Left lung (tissue), 4 donors: ENCODE measurements at regions not wholly inside any gene's neighbourhood (a gene's known extent, or its start where the extent isn't known, plus 50 kb on each side); places are given as distances from the start of the nearest gene placed in this dataset.

ENCODE experiments used
- ATAC-seq: fragments of 200-7000 bp; cut with Tn5 transposase; one replicate; pipeline ENCODE4 v1.9.1; 2020; ENCODE audit warnings: moderate library complexity
- DNase-seq, 4 donors: peaks; one replicate each; pipeline ENCODE4 v3.0.0-alpha.2; 2013 to 2020
- H3K27ac ChIP-seq, 2 donors: fragments of 200-600 bp; sonication (generic) in 1 of 2; one replicate each; pipeline versions ENCODE4 v1.5.0 to v1.8.0; 2020 to 2021
- H3K27me3 ChIP-seq, 2 donors: fragments of 200-600 bp; sonication (generic) in 1 of 2; one replicate each; pipeline versions ENCODE4 v1.5.0 to v1.8.0; 2020 to 2021
- H3K36me3 ChIP-seq, 2 donors: fragments of 200-600 bp; sonication (generic) in 1 of 2; one replicate each; pipeline versions ENCODE4 v1.5.0 to v1.8.0; 2020 to 2021
- H3K4me1 ChIP-seq, 2 donors: fragments of 200-600 bp; one replicate each; pipeline ENCODE4 v1.8.0; 2021
- H3K4me3 ChIP-seq, 2 donors: fragments of 200-600 bp; sonication (generic) in 1 of 2; one replicate each; pipeline versions ENCODE4 v1.5.0 to v1.8.0; 2020 to 2021; ENCODE audit warnings: mild to moderate bottlenecking in 1 of 2
- H3K9me3 ChIP-seq, 2 donors: fragments of 200-600 bp; sonication (generic) in 1 of 2; one replicate each; pipeline versions ENCODE4 v1.5.0 to v1.8.0; 2020 to 2021
- intact Hi-C, 2 donors: fragments of 100-400 bp; cut with DNase I; formaldehyde crosslinking; loops; one replicate each; pipeline versions ENCODE4 v1.11.2 to v1.14.2; 2022
- TF ChIP-seq, protein P1 (sequence below), 2 donors: fragments of 200-600 bp; sonication (generic) in 1 of 2; IDR thresholded peaks; one replicate each; pipeline versions ENCODE4 v1.5.0 to v1.8.0; 2021; ENCODE audit warnings: antibody characterized with exemption in 2 of 2
- donor health status: DM: no; HTN: yes; CAD: no.
- donor health status: DM: no; HTN: no; CAD: no.

- Histone ChIP-seq H3K27ac (no peak overlapping the region), H3K4me3 (no peak overlapping the region), H3K36me3 (no peaks in the 10 kb centered on the region), H3K4me1 (no peaks in the 10 kb centered on the region), H3K9me3 (no peaks in the 10 kb centered on the region), H3K27me3 (no peaks in the 10 kb centered on the region)
- DNase-seq (no peak), ATAC-seq (no peak)
- intact Hi-C loops, result no loop called here
- TF ChIP-seq, protein P1, sequence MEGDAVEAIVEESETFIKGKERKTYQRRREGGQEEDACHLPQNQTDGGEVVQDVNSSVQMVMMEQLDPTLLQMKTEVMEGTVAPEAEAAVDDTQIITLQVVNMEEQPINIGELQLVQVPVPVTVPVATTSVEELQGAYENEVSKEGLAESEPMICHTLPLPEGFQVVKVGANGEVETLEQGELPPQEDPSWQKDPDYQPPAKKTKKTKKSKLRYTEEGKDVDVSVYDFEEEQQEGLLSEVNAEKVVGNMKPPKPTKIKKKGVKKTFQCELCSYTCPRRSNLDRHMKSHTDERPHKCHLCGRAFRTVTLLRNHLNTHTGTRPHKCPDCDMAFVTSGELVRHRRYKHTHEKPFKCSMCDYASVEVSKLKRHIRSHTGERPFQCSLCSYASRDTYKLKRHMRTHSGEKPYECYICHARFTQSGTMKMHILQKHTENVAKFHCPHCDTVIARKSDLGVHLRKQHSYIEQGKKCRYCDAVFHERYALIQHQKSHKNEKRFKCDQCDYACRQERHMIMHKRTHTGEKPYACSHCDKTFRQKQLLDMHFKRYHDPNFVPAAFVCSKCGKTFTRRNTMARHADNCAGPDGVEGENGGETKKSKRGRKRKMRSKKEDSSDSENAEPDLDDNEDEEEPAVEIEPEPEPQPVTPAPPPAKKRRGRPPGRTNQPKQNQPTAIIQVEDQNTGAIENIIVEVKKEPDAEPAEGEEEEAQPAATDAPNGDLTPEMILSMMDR (IDR thresholded peaks at IDR 0.05), result no peak
Measured at GRCh38 chr13:105799155-105799554, 736.3 kb downstream of the EFNB2 start.

DNA sequence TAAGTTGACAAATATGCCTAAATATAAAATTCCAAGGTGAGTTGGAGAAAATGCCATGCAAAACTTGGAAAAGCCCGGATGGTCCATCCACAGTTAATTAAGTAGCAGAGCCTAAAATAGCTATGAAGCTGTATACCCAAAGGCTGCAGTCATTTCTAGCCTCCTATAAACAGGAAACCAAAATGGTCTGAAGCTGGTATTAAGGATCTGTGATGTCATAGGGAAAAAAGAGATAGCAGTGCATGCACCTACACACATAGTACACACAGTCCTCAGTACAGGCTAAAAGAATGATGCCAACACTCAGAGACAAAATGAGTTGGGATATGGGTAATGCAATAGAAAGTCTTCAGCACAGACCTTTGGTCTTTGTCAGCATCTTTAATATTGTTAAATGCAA, 736.9 kb downstream of the EFNB2 start:
- H3K36me3 ChIP-seq, result no peaks in the 10 kb centered on the region
- no peak overlapping the region for H3K27ac ChIP-seq
- ATAC-seq (no peak), DNase-seq (no peak)
- no peaks in the 10 kb centered on the region for H3K27me3 ChIP-seq
- TF ChIP-seq, protein P1 (IDR thresholded peaks at IDR 0.05), result no peak
- H3K4me1 ChIP-seq, result no peaks in the 10 kb centered on the region
- peaks cover 0 to 5% of the 10 kb centered on the region in 2 donors for H3K9me3 ChIP-seq
- H3K4me3 ChIP-seq, result no peak overlapping the region
- intact Hi-C loops, result no loop called here

GRCh38 chr13:105796081-105796480, 739.4 kb downstream of the EFNB2 start:
- no peak for DNase-seq
- TF ChIP-seq, protein P1 (IDR thresholded peaks at IDR 0.05), result no peak
- no peak for ATAC-seq
- Histone ChIP-seq H3K27ac (no peak overlapping the region), H3K27me3 (no peaks in the 10 kb centered on the region), H3K4me3 (no peak overlapping the region), H3K36me3 (no peaks in the 10 kb centered on the region), H3K4me1 (no peaks in the 10 kb centered on the region), H3K9me3 (peaks cover 0 to 12% of the 10 kb centered on the region in 2 donors)
- intact Hi-C loops, result no loop called here

- intact Hi-C loops, result no loop called here
- Histone ChIP-seq H3K27me3 (no peaks in the 10 kb centered on the region), H3K4me3 (no peak overlapping the region), H3K36me3 (no peaks in the 10 kb centered on the region), H3K27ac (no peak overlapping the region), H3K9me3 (peaks cover 0 to 12% of the 10 kb centered on the region in 2 donors), H3K4me1 (no peaks in the 10 kb centered on the region)
- TF ChIP-seq, protein P1 (IDR thresholded peaks at IDR 0.05), result no peak
- ATAC-seq (no peak), DNase-seq (no peak)
Measured at GRCh38 chr13:105790923-105791322, 744.5 kb downstream of the EFNB2 start.

GRCh38 chr13:105788530-105788929, 746.9 kb downstream of the EFNB2 start:
- intact Hi-C loops, result no loop called here
- TF ChIP-seq, protein P1 (IDR thresholded peaks at IDR 0.05), result no peak
- Histone ChIP-seq H3K36me3 (no peaks in the 10 kb centered on the region), H3K4me3 (no peak overlapping the region), H3K27me3 (no peaks in the 10 kb centered on the region), H3K9me3 (peaks cover 0 to 6% of the 10 kb centered on the region in 2 donors), H3K27ac (no peak overlapping the region), H3K4me1 (no peaks in the 10 kb centered on the region)
- DNase-seq (no peak), ATAC-seq (no peak)
